Hematopoietic multipotent progenitor cell treated with erythropoietin and hydrocortisone succinate and interleukin-3 and kit ligand, for 8 days (in vitro differentiated cells): ENCODE measurements at regions not wholly inside any gene's neighbourhood (a gene's known extent, or its start where the extent isn't known, plus 50 kb on each side); places are given as distances from the start of the nearest gene placed in this dataset.
"Not testable (repeated sequence)": the region's sequence is repeated elsewhere in the genome, so short reads cannot be mapped to it uniquely, and the experiment has no call there.

ENCODE experiments used
- DNase-seq: peaks from one replicate; pipeline ENCODE4 v3.0.0-alpha.2; 2015

DNA sequence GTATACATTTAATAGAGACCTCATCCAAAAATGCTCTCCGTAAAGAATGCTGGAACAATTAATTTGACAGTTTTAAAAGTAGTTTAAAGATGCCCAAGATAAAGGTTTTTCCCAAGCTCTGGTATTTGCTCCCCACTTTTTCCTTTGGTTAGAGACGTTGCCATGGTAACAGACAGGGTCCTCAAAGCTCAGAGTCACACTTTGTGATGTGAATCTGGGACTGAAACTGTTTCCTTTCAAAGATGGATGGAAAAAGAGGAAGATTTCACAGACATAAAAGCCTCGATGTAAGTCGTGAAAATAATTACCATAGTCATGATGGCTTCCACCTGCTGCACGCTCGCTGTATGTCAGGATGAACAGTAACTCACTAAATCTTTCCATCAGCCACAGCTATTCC lies 229.5 kb downstream of the MSX2 start:
- no peak for DNase-seq

DNA sequence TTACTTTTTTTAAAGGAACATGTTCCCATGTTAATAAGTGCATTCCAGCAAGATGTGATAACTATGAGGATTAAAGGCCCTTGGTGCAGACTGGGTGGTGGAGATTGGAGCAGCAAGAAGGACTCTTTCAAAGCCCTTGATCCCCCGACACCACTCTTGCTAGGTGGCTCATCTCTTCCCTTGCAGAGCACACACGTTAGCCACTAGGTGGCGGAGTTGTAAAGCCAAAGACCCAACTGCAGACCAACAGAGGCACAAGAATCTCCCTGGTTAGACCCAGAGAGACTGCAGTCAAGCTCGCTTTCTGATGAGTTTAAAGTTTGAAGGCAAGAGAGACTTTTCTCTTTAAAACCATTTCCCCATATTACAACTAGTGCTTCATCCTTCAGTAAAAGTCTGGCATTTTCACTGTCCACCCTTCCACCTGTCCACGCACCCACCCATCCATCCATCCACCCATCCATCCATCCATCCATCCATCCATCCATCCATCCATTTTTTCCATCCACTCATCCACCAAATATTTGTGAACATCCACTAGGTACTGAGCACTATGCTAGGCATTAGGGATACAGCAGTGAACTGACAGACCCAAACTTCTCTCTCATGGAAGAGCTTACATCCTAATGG lies 226.9 kb downstream of the MSX2 start:
- peak; percentile 76 for DNase-seq

DNA sequence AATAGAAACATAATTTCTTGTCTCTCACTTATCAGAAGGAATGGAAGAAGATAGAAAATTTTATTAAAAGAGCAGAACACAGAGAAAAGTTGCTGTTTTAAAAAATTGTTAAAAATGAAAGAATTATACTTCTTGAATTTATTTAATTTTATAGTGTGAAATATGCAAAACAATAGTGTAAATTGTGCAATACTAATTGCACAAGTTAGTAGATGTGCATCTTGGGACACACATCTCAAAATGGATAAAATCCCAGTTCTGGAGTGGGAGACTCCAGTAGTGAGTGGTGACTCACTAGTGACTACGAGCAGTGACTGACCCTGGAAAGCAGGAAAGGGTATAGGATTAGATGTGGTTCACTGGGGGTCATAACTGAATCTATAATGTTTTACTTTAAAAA lies 223.2 kb downstream of the MSX2 start:
- DNase-seq = no peak

DNA sequence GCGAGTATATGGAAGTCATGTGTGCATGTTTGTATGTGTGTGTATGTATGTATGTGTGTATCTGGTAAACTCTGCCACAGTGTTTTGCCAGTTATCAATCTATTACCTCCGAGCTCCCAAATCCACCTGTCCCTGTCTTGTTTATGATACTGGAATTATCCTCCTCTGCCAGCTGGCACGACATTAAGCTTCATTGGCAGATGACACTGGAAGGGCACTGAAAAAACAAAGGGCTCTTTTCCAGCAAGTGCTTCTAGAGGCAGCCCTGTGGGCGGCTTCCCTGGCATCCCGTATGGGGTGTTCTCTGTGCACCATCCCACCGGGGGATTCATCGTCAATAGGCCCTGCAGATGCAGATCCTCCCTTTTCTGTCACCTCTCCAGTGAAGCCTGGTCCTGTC lies 221.5 kb downstream of the MSX2 start:
- no peak for DNase-seq

DNA sequence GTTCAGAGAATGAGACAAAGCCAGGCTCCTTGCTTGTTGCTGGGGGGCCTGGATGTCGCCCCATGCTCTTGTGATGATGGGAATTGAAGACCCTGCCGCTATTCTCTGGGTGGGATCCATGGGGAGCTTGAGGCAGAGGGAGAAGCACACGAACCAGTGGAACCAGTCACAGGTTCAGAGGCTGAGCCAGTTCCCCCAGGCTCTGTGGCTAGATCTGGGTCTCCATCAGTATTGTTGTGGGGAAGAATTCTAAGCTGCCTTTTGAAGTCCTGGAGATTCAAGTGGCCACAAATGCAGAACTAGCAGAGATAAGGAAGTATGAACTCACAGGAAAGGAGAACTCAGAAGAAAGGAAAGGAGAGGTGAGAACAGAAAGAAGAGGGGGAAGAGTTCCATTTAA lies 219.4 kb downstream of the MSX2 start:
- no peak for DNase-seq

DNA sequence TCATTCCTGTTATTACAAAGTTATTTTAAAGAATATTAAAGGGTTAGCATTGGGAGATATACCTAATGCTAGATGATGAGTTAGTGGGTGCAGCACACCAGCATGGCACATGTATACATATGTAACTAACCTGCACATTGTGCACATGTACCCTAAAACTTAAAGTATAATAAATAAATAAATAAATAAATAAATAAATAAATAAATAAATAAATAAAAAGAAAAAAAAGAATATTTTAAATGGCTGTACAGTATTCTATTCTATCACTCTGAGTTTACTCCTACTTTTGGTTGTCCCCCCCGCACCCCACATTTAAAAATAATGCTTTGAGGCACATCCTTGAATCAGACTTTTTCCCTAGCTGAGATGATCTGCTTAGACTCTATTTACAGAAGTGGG lies 218.6 kb downstream of the MSX2 start:
- DNase-seq = not testable (repeated sequence)

DNA sequence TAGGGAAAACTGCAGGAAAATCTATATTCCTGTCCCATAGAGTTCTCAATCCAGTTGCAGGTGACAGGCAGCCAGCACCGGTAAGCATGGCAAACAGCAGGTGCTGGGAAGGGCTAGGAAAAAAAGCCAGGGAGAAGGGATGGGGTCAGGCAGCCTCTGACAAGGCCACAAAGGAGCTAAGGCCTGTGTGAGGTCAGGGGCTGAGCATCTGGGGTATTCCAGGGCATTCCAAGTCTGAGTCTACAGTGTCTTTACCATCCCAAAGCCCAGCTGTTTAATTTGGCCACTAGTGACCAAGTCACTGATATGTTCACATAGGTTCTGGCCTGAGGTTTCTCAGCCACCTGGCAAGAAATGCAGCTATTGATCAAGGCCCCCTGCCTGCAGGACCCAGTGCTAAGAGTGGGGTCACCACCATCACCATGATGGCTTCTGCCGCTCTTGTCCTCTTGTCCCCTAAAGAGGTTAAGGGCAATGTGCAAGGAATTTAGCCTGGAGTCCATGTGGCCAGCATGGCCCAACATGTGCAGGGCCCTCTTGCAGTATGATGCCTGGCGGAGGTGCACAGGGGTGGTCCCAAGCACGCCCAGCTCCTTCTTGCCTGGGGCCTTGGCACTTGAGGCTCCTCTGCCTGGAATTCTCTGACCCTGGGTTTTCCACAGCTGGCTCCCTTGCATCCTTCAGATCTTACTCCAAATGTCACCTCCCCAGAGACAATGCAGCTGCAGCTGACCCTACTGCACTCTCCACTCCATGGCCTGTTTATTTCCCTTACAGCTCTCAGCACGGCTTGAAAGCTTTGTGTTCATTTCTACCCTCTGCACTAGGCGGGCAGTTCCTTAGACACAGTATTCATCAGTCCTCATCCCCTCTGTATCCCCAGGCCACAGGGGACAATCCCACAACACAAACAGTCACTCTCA lies 213.1 kb downstream of the MSX2 start:
- no peak for DNase-seq

DNA sequence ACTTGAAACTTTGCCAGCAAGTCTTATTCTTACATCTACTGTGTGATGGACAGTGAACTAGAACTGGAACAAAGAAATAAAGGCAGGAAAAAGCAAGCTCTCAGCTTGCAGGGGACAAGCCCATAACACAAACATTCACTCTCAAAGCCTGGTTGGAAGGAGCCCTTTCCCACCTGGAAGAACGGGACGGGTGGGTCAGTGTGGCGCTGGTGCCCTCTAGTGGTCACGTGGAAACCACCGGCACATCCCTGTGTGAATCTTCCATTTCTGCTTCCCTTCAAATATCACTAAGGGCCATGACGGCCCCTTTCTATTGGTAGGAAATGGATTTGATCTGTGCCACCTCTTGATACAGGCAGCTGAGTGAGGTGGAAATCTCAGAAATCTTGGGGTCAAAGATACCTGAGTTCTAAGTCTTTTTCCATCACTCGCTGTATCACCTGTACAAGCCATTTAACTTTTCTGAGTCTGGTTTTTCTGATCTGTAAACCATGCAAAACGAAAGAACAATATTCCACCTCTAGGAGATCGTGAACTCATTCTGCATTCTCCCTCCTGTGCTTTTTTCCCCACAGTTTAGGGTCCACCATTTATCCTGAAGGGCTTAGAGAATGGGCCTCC lies 211.6 kb downstream of the MSX2 start:
- peak; percentile 25 for DNase-seq

DNA sequence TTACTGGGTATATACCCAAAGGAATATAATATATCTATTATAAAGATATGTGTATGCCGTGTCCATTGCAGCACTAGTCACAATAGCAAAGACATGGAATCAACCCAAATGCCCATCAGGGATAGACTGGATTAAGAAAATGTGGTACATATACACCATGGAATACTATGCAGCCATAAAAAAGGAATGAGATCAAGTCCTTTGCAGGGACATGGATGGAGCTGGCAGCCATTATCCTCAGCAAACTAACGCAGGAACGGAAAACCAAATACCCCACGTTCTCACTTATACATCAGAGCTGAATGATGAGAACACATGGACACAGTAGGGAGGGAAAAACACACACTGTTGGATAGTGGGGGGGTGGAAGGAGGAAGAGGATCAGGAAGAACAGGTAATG lies 206.7 kb downstream of the MSX2 start:
- not testable (repeated sequence) for DNase-seq

DNA sequence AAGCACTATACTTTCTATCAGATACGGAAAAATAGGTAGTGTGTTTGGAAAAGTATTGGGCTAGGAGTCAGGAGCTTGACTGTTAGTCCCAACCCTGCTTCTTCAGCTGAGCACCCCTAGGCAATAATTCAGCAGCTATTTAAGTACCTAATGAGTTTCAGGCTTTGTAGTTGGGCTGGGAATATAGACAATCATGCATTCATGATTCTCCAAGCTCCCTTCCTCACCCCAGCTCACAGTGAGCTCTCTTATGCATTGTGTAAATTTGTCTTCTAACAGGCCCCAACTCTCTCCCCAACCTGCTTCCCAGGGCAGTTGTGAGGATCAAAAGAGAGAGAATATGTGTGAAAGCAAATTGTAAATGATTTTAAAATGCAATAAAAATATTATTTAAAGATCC lies 201.2 kb downstream of the MSX2 start:
- DNase-seq = no peak

DNA sequence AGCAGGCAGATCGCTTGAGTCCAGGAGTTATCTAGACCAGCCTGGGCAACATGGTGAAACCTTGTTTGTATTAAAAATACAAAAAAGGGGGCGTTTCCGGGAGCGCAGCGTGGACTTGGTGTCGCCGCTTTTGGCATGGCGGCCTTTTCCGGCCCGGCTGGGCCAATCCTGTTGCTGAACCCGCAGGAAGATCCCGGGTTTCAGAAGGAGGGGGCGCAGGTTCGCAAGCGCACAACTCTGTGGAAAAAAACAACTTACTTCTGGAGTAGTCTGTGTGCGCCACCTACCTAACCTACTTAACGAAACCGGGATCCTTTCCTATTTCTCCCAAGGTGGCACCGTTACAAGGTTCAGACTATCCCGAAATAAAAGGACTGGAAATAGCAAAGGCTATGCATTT lies 198.6 kb downstream of the MSX2 start:
- DNase-seq = no peak

DNA sequence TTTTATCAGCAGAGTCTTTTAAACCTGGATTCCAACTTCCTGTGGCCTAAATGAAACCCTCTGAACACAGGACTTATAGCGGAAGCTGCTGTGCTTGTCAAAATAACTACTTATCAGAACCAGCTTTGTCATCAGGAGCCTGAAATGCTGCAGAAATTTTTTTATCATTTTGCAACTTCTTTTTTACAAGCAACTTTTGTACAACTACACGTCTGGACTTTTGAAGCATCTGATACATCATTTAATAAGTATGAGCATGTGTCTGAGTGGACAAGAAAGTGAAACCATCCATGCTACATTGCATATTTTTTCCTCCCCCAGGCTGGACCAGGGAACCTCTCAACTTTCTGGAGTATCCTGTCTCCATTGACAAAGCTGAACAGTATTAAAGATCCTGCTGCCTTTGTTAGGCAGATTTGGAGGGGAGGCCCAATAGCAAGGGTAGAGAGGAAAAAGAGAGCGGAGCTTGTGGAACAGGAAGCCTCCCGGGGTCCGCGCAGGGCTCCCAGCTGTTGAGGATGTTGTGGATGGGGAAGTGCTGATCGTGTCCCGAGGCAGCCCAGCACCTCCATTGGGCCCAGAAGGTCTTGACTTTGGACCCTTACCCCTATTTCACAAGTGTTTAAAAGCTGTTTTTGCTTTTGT lies 196.6 kb downstream of the MSX2 start:
- DNase-seq = no peak

DNA sequence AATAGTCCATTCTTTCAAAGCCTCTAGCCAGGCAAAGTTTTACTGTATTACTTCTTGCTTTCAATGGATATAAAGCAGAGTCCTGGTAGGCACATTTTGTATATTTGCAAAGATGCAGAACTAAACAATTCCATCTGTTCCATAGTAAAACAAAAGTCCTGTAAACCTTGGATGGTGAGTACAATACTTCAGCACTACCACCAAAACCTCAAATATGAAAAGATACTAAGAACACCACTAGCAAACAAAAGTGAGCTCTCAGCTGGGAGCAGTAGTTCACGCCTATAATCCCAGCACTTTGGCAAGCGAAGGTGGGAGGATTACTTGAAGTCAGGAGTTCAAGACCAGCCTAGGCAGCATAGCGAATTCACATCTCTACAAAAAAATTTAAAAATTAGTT lies 195.0 kb downstream of the MSX2 start:
- DNase-seq = no peak

DNA sequence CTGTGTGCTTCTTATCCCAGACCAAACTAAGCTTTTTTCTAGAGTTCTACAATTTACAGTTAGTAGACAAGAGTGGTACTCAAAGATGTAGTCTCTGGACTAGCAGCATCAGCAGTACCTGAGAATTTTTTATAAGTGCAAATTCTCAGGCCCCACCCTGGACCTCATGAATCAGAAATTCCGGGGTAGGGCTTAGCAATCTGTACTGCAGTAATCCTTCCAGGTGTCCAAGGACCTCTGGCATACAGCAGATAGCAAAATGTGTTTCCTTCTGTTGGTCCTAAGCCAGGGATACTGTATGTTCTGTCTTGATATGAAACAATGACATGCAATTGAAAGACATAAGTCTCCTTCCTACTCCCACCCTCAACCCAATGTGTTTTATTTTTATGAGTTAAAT lies 194.3 kb downstream of the MSX2 start:
- DNase-seq = no peak

DNA sequence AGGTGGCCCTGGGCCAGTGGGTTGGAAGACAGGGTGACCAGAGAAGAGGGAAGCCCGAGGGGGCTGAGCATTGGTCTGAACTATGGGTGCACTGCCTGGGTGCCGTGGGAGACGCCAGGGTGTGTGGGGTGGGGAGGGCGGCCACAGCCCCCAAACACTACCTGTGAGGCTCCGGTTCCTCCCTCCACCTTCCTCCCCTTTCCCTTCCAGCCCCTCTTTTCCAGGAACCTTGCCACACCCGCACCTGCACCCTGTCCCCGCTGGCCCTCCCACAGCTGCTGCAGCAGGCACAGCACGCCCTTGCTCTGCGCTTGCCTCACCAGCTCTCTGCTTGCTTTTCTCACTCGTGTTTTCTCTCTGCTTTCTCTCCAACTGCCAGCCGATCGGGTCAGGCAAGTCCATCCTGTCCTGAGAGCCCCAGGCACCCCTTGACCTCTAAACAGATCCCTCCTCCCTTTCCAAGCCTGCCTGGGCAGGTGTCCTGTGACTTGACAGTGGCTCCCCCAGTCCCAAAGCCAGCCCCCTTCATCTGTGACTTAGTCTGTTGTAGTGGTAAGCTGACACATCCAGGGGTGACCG lies 193.7 kb downstream of the MSX2 start:
- DNase-seq = no peak

DNA sequence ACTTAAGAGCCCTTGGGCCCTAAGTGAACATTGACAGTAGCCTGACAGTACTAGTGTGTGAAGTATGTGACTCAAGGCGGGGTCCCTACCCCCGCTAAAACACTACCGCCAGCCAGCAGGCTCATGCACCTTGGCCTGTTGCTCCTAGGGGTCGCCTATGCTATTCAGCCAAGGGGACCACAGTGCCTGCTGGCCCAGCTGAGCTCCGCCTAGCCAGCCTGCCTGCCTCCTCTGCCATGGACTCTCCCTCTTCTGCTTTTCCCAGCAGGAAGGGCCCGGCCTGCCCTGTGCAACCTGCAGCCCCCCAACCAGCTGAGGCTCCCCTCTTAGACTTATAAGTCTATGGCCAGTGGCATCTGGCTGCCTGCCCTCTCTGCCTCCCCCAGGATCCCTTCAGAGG lies 193.1 kb downstream of the MSX2 start:
- not testable (repeated sequence) for DNase-seq

DNA sequence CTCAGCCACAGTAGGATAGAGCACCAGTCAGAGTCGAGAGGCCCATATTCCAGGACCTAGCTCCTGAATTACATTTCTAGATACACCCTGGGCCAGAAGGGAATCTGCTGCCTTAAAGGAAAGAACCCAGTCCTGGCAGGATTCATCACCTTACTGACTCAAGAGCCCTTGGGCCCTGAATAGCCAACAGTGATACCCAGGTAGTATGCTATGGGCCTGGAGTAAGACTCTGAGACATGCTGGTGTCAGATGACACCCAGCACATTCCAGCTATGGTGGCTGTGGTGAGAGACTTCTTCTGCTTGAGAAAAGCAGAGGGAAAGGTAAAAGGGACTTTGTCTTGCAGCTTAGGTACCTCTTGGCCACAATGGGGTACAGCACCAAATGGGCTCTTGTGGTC lies 192.5 kb downstream of the MSX2 start:
- DNase-seq = not testable (repeated sequence)

DNA sequence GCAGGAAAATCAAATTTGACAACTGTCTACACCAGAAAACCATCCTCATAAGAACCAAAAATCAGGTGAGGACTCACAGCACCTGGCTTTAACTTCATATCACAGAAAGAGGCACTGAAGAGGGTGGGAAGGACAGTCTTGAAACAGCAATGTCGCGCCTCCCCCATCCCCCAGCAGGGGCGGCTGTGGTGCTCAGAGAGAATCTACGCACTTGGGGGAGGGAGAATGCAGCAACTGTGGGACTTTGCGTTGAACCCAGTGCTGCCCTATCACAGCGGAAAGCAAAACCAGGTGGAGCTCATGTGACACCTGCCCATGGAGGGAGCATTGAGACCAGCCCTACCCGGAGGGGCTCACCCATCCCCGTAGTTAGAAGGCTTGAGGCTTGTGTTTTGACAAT lies 191.8 kb downstream of the MSX2 start:
- DNase-seq = no peak

DNA sequence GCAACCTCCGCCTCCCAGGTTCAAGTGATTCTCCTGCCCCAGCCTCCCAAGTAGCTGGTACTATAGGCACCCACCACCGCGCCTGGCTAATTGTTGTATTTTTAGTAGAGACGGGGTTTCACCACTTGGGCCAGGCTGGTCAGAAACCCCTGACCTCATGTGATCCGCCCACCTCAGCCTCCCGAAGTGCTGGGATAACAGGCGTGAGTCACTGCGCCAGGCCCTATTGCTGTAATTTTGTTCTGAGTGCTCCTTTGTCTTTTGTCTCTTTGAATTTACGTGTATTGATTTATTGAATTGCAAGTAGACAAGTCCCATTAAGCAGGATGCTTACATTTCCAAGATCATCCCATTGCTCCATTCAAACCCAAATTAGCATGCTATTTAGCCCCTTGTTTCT lies 186.7 kb downstream of the MSX2 start:
- no peak for DNase-seq

DNA sequence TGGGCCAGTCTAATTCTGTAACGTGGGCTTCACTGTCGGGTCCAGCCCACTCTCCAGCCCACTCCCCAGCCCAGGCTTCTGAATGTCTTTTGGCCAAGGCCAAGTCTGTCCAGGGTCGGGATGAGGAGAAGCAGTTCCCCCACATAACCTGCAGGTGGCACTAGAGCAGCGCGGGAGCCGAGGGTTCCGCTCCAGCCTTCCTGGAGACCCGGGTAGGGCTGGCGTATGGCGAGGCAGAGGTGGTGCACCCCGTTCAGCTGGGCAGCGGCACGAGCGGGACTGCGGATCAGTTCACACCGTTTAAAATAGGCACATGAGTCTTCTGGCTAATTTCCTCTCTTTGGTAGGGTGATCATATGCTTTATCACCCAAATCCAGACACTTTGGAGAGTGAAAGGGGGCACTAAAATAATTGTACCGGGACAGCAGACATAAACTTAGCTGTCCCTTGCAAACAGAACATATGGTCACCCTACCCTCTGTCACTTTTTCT lies 185.9 kb downstream of the MSX2 start:
- DNase-seq = peak; percentile 51

DNA sequence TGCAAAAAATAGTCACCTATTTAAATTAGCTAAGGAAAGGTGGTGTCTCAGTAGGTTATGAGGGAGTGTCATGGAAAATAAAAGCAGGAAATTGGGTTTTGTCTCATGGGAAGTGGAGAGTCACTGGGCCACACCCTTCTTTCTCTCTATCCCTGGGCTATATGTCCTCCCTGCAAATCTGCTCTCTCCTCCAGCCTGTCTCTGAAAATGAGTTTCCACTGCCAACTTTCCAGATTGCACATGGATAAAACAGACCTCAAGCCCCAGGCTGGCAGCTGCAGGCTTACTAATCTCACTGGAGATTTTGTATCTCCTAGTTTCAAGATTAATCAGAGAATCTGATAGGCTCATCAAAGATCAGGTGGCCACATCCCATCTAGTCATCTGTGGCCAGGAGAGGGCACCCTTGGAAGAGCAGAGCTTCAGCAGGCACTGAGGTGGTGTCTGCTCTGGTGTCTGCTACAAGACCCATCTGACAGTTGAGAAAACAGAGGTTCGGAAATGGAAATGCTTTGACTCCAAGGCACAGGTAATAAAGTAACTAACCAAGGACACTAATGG lies 178.9 kb downstream of the MSX2 start:
- no peak for DNase-seq

DNA sequence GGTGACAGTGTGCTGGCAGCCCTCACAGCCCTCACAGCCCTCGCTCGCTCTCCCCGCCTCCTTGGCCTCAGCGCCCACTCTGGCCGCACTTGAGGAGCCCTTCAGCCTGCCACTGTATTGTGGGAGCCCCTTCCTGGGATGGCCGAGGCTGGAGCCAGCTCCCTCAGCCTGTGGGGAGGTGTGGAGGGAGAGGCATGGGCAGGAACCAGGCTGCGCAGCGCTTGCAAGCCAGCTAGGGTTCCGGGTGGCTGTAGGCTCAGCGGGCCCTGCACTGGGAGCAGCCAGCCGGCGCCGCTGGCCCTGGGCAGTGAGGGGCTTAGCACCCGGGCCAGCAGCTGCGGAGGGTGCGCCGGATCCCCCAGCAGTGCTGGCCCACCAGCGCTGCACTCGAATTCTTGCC lies 177.0 kb downstream of the MSX2 start:
- DNase-seq = no peak
